ENCODE measurements at regions not wholly inside any gene's neighbourhood (a gene's known extent, or its start where the extent isn't known, plus 50 kb on each side); places are given as distances from the start of the nearest gene placed in this dataset.

DNA sequence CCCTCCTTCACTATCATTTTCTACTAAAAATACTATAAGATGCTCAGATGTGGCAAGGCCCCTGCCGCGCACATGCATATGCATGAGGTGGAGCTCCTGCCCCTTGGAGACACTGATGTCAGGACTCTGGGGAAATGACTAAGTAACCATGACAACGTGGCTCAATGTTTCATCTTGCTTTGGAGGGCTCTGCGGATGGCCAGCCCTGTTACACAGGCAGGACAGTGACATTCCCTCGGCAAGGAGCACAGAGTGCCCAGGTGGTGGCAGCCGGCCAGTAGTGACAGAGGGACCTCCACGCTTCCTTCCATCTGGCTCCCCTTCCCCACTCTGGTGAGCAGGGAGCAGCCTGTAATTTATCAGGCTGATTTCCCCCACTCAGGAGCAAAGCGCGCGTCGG, 364.1 kb downstream of the SS18 start:
- intact Hi-C loops (cut with DNase I): no loop called here
- TF ChIP-seq CTCF (IDR thresholded peaks at IDR 0.05): no peak
- H3K4me3 ChIP-seq: no peak overlapping the region
- H3K36me3 ChIP-seq (ENCODE audit: insufficient read depth in 1 of 2, low read depth in 1 of 2): no peaks in the 10 kb centered on the region
- H3K4me1 ChIP-seq: no peaks in the 10 kb centered on the region
- 31 to 46% (median 44%) methylated on average over 11 of the region's 11 CpGs for WGBS, 3 donors
- no peak for ATAC-seq
- H3K9me3 ChIP-seq: no peaks in the 10 kb centered on the region
- no peak overlapping the region for H3K27ac ChIP-seq
- H3K27me3 ChIP-seq (ENCODE audit: insufficient read depth in 3 of 3, low read length in 2 of 3): no peaks in the 10 kb centered on the region
- no peak for DNase-seq

DNA sequence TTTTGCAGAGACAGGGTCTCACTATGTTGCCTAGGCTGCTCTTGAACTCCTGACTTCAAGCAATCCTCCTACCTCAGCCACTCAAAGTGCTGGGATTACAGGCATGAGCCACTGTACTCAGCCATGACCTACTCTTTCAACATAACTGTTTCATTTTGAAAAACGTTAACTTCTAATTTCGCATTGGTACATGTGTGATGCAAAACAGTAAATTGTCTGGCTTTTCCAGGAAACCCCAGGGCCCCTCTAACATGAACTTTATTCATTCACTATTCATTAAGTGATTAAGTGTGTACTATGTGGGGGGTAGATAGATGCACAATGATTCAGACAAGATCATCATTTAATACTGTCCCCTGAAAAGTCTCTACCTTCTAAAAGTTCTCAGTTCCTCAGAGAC, 364.9 kb downstream of the SS18 start:
- Histone ChIP-seq H3K36me3 (ENCODE audit: insufficient read depth in 1 of 2, low read depth in 1 of 2) (no peaks in the 10 kb centered on the region), H3K4me3 (no peak overlapping the region), H3K27me3 (ENCODE audit: insufficient read depth in 3 of 3, low read length in 2 of 3) (no peaks in the 10 kb centered on the region), H3K4me1 (no peaks in the 10 kb centered on the region), H3K9me3 (no peaks in the 10 kb centered on the region), H3K27ac (no peak overlapping the region)
- 37 to 49% (median 49%) methylated on average over 2 of the region's 2 CpGs for WGBS, 3 donors
- intact Hi-C loops (cut with DNase I): no loop called here
- DNase-seq (no peak), ATAC-seq (no peak)
- no peak for TF ChIP-seq CTCF (IDR thresholded peaks at IDR 0.05)

GRCh38 chr18:25724997-25725396, 365.4 kb downstream of the SS18 start:
- intact Hi-C loops (cut with DNase I): no loop called here
- 46 to 70% (median 57%) methylated on average over 4 of the region's 4 CpGs for WGBS, 3 donors
- H3K4me3 ChIP-seq: no peak overlapping the region
- H3K4me1 ChIP-seq: no peaks in the 10 kb centered on the region
- no peak overlapping the region for H3K27ac ChIP-seq
- TF ChIP-seq CTCF (IDR thresholded peaks at IDR 0.05): no peak
- no peaks in the 10 kb centered on the region for H3K36me3 ChIP-seq (ENCODE audit: insufficient read depth in 1 of 2, low read depth in 1 of 2)
- no peaks in the 10 kb centered on the region for H3K27me3 ChIP-seq (ENCODE audit: insufficient read depth in 3 of 3, low read length in 2 of 3)
- H3K9me3 ChIP-seq: no peaks in the 10 kb centered on the region
- no peak for ATAC-seq
- DNase-seq: no peak

GRCh38 chr18:25724121-25724520, 366.3 kb downstream of the SS18 start:
- no peak for TF ChIP-seq CTCF (IDR thresholded peaks at IDR 0.05)
- WGBS, 3 donors: 95 to 100% (median 96%) methylated on average over 2 of the region's 2 CpGs
- ATAC-seq (no peak), DNase-seq (no peak)
- Histone ChIP-seq H3K4me1 (no peaks in the 10 kb centered on the region), H3K36me3 (ENCODE audit: insufficient read depth in 1 of 2, low read depth in 1 of 2) (no peaks in the 10 kb centered on the region), H3K27me3 (ENCODE audit: insufficient read depth in 3 of 3, low read length in 2 of 3) (no peaks in the 10 kb centered on the region), H3K9me3 (no peaks in the 10 kb centered on the region), H3K4me3 (no peak overlapping the region), H3K27ac (no peak overlapping the region)
- intact Hi-C loops (cut with DNase I): no loop called here

- Histone ChIP-seq H3K36me3 (ENCODE audit: insufficient read depth in 1 of 2, low read depth in 1 of 2) (no peaks in the 10 kb centered on the region), H3K4me1 (no peaks in the 10 kb centered on the region), H3K9me3 (peaks cover 9% of the 10 kb centered on the region), H3K27me3 (ENCODE audit: insufficient read depth in 3 of 3, low read length in 2 of 3) (peaks cover 0 to 2% (median 0%) of the 10 kb centered on the region in 3 donors), H3K4me3 (no peak overlapping the region), H3K27ac (no peak overlapping the region)
- TF ChIP-seq CTCF (IDR thresholded peaks at IDR 0.05): no peak
- 86 to 88% (median 87%) methylated on average over 4 of the region's 4 CpGs for WGBS, 3 donors
- ATAC-seq: no peak
- no peak for DNase-seq
- intact Hi-C loops (cut with DNase I): no loop called here
Measured at GRCh38 chr18:25713103-25713502, 361.1 kb upstream of the ZNF521 start.
